Liver (tissue), 8 donors: ENCODE measurements at regions not wholly inside any gene's neighbourhood (a gene's known extent, or its start where the extent isn't known, plus 50 kb on each side); places are given as distances from the start of the nearest gene placed in this dataset.

Source experiments
- DNase-seq: peaks from one replicate; pipeline ENCODE4 v3.0.0-alpha.2; 2017; ENCODE audit warnings: low spot score
- H3K27ac ChIP-seq, 2 donors: one replicate each; pipeline ENCODE4 v1.7.0; 2013; ENCODE audit warnings: inconsistent platforms in 2 of 2, low read length in 2 of 2, control low read depth in 1 of 2, low read depth in 1 of 2, mild to moderate bottlenecking in 1 of 2
- H3K27me3 ChIP-seq, 4 donors: one replicate each; pipeline versions ENCODE4 v1.6.1 to v1.7.0; 2013; ENCODE audit warnings: low read length in 3 of 4, inconsistent platforms in 1 of 4, mild to moderate bottlenecking in 1 of 4, moderate library complexity in 1 of 4; ENCODE audit not compliant: control insufficient read depth in 4 of 4, insufficient read depth in 4 of 4
- H3K36me3 ChIP-seq, 4 donors: one replicate each; pipeline versions ENCODE4 v1.6.1 to v1.7.0; 2013; ENCODE audit warnings: low read length in 3 of 4, mild to moderate bottlenecking in 3 of 4, low read depth in 1 of 4, moderate library complexity in 1 of 4; ENCODE audit not compliant: control insufficient read depth in 4 of 4, insufficient read depth in 3 of 4
- H3K4me1 ChIP-seq, 4 donors: one replicate each; pipeline versions ENCODE4 v1.6.1 to v1.7.0; 2013; ENCODE audit warnings: low read length in 3 of 4, mild to moderate bottlenecking in 3 of 4, moderate library complexity in 1 of 4; ENCODE audit not compliant: control insufficient read depth in 4 of 4, insufficient read depth in 4 of 4
- H3K4me3 ChIP-seq, 3 donors: one replicate each; pipeline versions ENCODE4 v1.6.1 to v1.7.0; 2013; ENCODE audit warnings: low read length in 3 of 3, control low read depth in 1 of 3, low read depth in 1 of 3, mild to moderate bottlenecking in 1 of 3
- H3K9ac ChIP-seq, 2 donors: one replicate each; pipeline ENCODE4 v1.7.0; 2013; ENCODE audit warnings: low read length in 2 of 2, mild to moderate bottlenecking in 2 of 2, moderate library complexity in 2 of 2, control low read depth in 1 of 2, low read depth in 1 of 2
- H3K9me3 ChIP-seq, 4 donors: one replicate each; pipeline versions ENCODE4 v1.6.1 to v1.7.0; 2013; ENCODE audit warnings: low read length in 3 of 4; ENCODE audit not compliant: control insufficient read depth in 4 of 4
- EGR1 ChIP-seq, 2 donors: IDR thresholded peaks; 2 replicates each; pipeline ENCODE4 v1.6.1; 2016 to 2018; ENCODE audit warnings: antibody characterized with exemption in 2 of 2, low read depth in 2 of 2
- FOXA1 ChIP-seq: IDR thresholded peaks from 2 replicates; pipeline ENCODE4 v1.6.1; 2016; ENCODE audit warnings: antibody characterized with exemption
- FOXA2 ChIP-seq: IDR thresholded peaks from 2 replicates; pipeline ENCODE4 v1.6.1; 2016; ENCODE audit warnings: antibody characterized with exemption
- GABPA ChIP-seq, 2 donors: IDR thresholded peaks in 1 of 2; conservative IDR thresholded peaks in 1 of 2; 2 replicates each; pipeline ENCODE4 v1.6.1; 2016; ENCODE audit warnings: antibody characterized with exemption in 2 of 2, mild to moderate bottlenecking in 1 of 2, moderate library complexity in 1 of 2
- HNF4A ChIP-seq, 2 donors: conservative IDR thresholded peaks; 2 replicates each; pipeline ENCODE4 v1.6.1; 2016; ENCODE audit warnings: antibody characterized with exemption in 2 of 2, mild to moderate bottlenecking in 2 of 2
- HNF4G ChIP-seq: IDR thresholded peaks from 2 replicates; pipeline ENCODE4 v1.6.1; 2016; ENCODE audit warnings: antibody characterized with exemption
- JUND ChIP-seq, 2 donors: IDR thresholded peaks; 2 replicates each; pipeline ENCODE4 v1.6.1; 2016; ENCODE audit warnings: antibody characterized with exemption in 2 of 2
- NR2F2 ChIP-seq: IDR thresholded peaks from 2 replicates; pipeline ENCODE4 v1.6.1; 2016; ENCODE audit warnings: antibody characterized with exemption
- RAD21 ChIP-seq, 2 donors: IDR thresholded peaks; 2 replicates each; pipeline ENCODE4 v1.6.1; 2016; ENCODE audit warnings: antibody characterized with exemption in 2 of 2, mild to moderate bottlenecking in 2 of 2
- RXRA ChIP-seq, 2 donors: IDR thresholded peaks; 2 replicates each; pipeline ENCODE4 v1.6.1; 2017 to 2018; ENCODE audit warnings: antibody characterized with exemption in 2 of 2, mild to moderate bottlenecking in 1 of 2
- SP1 ChIP-seq: IDR thresholded peaks from 2 replicates; pipeline ENCODE4 v1.6.1; 2018; ENCODE audit warnings: antibody characterized with exemption, mild to moderate bottlenecking
- TAF1 ChIP-seq: conservative IDR thresholded peaks from 2 replicates; pipeline ENCODE4 v1.6.1; 2016; ENCODE audit warnings: antibody characterized with exemption, mild to moderate bottlenecking
- YY1 ChIP-seq: IDR thresholded peaks from 2 replicates; pipeline ENCODE4 v1.6.1; 2016; ENCODE audit warnings: antibody characterized with exemption, mild to moderate bottlenecking
- ZBTB33 ChIP-seq: IDR thresholded peaks from 2 replicates; pipeline ENCODE4 v1.6.1; 2016; ENCODE audit warnings: antibody characterized with exemption
- WGBS: extraction: QIAGEN DNeasy Blood & Tissue Kit; methylation state at CpG from one replicate; pipeline ENCODE4 v1.1.7; 2013; 5-methylcytosine and 5-hydroxymethylcytosine counted together
- TF ChIP-seq, protein P1 (sequence below): IDR thresholded peaks from 2 replicates; pipeline ENCODE4 v1.6.1; 2016; ENCODE audit warnings: antibody characterized with exemption
- TF ChIP-seq, protein P2 (sequence below): fragments of 150-350 bp; IDR thresholded peaks from 2 replicates; pipeline ENCODE4 v1.5.1; 2017; ENCODE audit warnings: improper control_type of control experiment, low read depth, low read length; ENCODE audit not compliant: missing input control
- TF ChIP-seq, protein P3 (sequence below): IDR thresholded peaks from 2 replicates; pipeline ENCODE4 v1.6.1; 2016; ENCODE audit warnings: antibody characterized with exemption, mild to moderate bottlenecking
- TF ChIP-seq, protein P4 (sequence below): IDR thresholded peaks from 2 replicates; pipeline ENCODE4 v1.6.1; 2016; ENCODE audit warnings: antibody characterized with exemption
- donor health status: healthy.
- donor health status: healthy.
- donor health status: healthy.
- donor health status: healthy.
- donor health status: healthy.

- Histone ChIP-seq H3K9me3 (no peaks in the 10 kb centered on the region), H3K27me3 (no peaks in the 10 kb centered on the region), H3K4me1 (no peaks in the 10 kb centered on the region), H3K9ac (no peak overlapping the region), H3K4me3 (no peak overlapping the region), H3K27ac (no peak overlapping the region), H3K36me3 (peaks cover 0 to 2% (median 0%) of the 10 kb centered on the region in 4 donors)
- no peak for TF ChIP-seq FOXA1
- TF ChIP-seq TAF1: no peak
- TF ChIP-seq NR2F2: no peak
- no peak for TF ChIP-seq YY1
- no peak for TF ChIP-seq EGR1 (IDR thresholded peaks at IDR 0.05; ENCODE audit: low read depth in 2 of 2)
- TF ChIP-seq, protein P1, sequence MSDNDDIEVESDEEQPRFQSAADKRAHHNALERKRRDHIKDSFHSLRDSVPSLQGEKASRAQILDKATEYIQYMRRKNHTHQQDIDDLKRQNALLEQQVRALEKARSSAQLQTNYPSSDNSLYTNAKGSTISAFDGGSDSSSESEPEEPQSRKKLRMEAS: no peak
- TF ChIP-seq, protein P2, sequence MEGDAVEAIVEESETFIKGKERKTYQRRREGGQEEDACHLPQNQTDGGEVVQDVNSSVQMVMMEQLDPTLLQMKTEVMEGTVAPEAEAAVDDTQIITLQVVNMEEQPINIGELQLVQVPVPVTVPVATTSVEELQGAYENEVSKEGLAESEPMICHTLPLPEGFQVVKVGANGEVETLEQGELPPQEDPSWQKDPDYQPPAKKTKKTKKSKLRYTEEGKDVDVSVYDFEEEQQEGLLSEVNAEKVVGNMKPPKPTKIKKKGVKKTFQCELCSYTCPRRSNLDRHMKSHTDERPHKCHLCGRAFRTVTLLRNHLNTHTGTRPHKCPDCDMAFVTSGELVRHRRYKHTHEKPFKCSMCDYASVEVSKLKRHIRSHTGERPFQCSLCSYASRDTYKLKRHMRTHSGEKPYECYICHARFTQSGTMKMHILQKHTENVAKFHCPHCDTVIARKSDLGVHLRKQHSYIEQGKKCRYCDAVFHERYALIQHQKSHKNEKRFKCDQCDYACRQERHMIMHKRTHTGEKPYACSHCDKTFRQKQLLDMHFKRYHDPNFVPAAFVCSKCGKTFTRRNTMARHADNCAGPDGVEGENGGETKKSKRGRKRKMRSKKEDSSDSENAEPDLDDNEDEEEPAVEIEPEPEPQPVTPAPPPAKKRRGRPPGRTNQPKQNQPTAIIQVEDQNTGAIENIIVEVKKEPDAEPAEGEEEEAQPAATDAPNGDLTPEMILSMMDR: no peak
- TF ChIP-seq RXRA (IDR thresholded peaks at IDR 0.05): no peak
- no peak for TF ChIP-seq SP1
- TF ChIP-seq, protein P3, sequence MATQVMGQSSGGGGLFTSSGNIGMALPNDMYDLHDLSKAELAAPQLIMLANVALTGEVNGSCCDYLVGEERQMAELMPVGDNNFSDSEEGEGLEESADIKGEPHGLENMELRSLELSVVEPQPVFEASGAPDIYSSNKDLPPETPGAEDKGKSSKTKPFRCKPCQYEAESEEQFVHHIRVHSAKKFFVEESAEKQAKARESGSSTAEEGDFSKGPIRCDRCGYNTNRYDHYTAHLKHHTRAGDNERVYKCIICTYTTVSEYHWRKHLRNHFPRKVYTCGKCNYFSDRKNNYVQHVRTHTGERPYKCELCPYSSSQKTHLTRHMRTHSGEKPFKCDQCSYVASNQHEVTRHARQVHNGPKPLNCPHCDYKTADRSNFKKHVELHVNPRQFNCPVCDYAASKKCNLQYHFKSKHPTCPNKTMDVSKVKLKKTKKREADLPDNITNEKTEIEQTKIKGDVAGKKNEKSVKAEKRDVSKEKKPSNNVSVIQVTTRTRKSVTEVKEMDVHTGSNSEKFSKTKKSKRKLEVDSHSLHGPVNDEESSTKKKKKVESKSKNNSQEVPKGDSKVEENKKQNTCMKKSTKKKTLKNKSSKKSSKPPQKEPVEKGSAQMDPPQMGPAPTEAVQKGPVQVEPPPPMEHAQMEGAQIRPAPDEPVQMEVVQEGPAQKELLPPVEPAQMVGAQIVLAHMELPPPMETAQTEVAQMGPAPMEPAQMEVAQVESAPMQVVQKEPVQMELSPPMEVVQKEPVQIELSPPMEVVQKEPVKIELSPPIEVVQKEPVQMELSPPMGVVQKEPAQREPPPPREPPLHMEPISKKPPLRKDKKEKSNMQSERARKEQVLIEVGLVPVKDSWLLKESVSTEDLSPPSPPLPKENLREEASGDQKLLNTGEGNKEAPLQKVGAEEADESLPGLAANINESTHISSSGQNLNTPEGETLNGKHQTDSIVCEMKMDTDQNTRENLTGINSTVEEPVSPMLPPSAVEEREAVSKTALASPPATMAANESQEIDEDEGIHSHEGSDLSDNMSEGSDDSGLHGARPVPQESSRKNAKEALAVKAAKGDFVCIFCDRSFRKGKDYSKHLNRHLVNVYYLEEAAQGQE: no peak
- no peak for TF ChIP-seq FOXA2
- no peak for TF ChIP-seq RAD21 (IDR thresholded peaks at IDR 0.05)
- TF ChIP-seq ZBTB33: no peak
- no peak for TF ChIP-seq JUND (IDR thresholded peaks at IDR 0.05)
- TF ChIP-seq HNF4G: no peak
- TF ChIP-seq HNF4A (conservative IDR thresholded peaks at IDR 0.05): no peak
- TF ChIP-seq, protein P4, sequence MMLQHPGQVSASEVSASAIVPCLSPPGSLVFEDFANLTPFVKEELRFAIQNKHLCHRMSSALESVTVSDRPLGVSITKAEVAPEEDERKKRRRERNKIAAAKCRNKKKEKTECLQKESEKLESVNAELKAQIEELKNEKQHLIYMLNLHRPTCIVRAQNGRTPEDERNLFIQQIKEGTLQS: no peak
- no peak for TF ChIP-seq GABPA (IDR thresholded peaks at IDR 0.05 in 1 of 2, conservative IDR thresholded peaks at IDR 0.05 in 1 of 2)
- 91% methylated on average over 22 of the region's 22 CpGs for WGBS
- no peak for DNase-seq
Measured at GRCh38 chr9:87011551-87011950, 64.2 kb upstream of the GAS1 start.
